ENCODE measurements at regions not wholly inside any gene's neighbourhood (a gene's known extent, or its start where the extent isn't known, plus 50 kb on each side); places are given as distances from the start of the nearest gene placed in this dataset.

DNA sequence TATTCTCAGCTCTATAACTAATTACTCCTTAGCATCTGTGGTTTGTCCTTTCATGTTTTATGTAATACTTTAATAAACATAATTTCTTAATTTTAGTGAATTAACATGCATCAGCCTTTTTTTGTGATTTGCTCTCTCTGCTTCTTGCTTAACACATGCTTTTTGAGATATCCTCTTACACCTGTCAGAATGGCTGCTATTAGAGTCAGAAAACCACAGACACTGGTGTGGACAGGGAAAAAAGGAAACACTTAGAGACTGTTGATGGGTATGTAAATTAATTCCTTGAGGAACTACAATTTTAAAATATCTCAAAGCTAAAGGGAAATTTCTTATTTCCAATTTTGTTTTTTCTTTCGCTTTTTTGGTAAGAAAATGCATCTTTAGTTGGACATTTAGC is 549.0 kb downstream of the ZNF804A start (continued):
- TF ChIP-seq, protein P1, sequence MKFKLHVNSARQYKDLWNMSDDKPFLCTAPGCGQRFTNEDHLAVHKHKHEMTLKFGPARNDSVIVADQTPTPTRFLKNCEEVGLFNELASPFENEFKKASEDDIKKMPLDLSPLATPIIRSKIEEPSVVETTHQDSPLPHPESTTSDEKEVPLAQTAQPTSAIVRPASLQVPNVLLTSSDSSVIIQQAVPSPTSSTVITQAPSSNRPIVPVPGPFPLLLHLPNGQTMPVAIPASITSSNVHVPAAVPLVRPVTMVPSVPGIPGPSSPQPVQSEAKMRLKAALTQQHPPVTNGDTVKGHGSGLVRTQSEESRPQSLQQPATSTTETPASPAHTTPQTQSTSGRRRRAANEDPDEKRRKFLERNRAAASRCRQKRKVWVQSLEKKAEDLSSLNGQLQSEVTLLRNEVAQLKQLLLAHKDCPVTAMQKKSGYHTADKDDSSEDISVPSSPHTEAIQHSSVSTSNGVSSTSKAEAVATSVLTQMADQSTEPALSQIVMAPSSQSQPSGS (IDR thresholded peaks at IDR 0.05; ENCODE audit: low read length), result no peak
- TF ChIP-seq, protein P2, sequence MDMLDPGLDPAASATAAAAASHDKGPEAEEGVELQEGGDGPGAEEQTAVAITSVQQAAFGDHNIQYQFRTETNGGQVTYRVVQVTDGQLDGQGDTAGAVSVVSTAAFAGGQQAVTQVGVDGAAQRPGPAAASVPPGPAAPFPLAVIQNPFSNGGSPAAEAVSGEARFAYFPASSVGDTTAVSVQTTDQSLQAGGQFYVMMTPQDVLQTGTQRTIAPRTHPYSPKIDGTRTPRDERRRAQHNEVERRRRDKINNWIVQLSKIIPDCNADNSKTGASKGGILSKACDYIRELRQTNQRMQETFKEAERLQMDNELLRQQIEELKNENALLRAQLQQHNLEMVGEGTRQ (IDR thresholded peaks at IDR 0.05; ENCODE audit: low read length), result no peak
- TF ChIP-seq SP2 (IDR thresholded peaks at IDR 0.05; ENCODE audit: low read length), result no peak

Data from H1 (cell line).